Tibial artery (tissue), 4 donors: ENCODE measurements at regions not wholly inside any gene's neighbourhood (a gene's known extent, or its start where the extent isn't known, plus 50 kb on each side); places are given as distances from the start of the nearest gene placed in this dataset.

Experiments
- DNase-seq, 2 donors: peaks; one replicate each; pipeline ENCODE4 v3.0.0-alpha.2; 2019
- H3K27ac ChIP-seq, 2 donors: fragments of 200-600 bp; sonication (generic) in 1 of 2; 1 replicate in 1 of 2; 2 replicates in 1 of 2; pipeline ENCODE4 v1.5.1; 2018 to 2019; ENCODE audit warnings: mild to moderate bottlenecking in 1 of 2
- H3K27me3 ChIP-seq, 2 donors: fragments of 200-600 bp; sonication (generic) in 1 of 2; one replicate each; pipeline versions ENCODE4 v1.5.1 to v1.6.0; 2016 to 2019
- H3K36me3 ChIP-seq, 3 donors: fragments of 200-600 bp; sonication (generic) in 2 of 3; one replicate each; pipeline ENCODE4 v1.5.1; 2016 to 2019; ENCODE audit warnings: mild to moderate bottlenecking in 2 of 3
- H3K4me1 ChIP-seq, 4 donors: fragments of 200-600 bp; sonication (generic) in 2 of 4; 1 replicate in 3 of 4; 2 replicates in 1 of 4; pipeline ENCODE4 v1.5.1; 2016 to 2019
- H3K4me3 ChIP-seq, 2 donors: fragments of 200-600 bp; sonication (generic) in 1 of 2; 1 replicate in 1 of 2; 2 replicates in 1 of 2; pipeline ENCODE4 v1.5.1; 2018 to 2019; ENCODE audit warnings: mild to moderate bottlenecking in 2 of 2
- H3K9me3 ChIP-seq, 3 donors: fragments of 200-600 bp; sonication (generic) in 1 of 3; one replicate each; pipeline ENCODE4 v1.5.1; 2016 to 2019
- CTCF ChIP-seq, 2 experiments: fragments of 200-600 bp in 1 of 2; fragments of 450-650 bp in 1 of 2; IDR thresholded peaks; one replicate each; pipeline ENCODE4 v1.5.1; 2017 to 2019; ENCODE audit warnings: antibody characterized with exemption in 2 of 2, mild to moderate bottlenecking in 1 of 2, moderate library complexity in 1 of 2
- intact Hi-C: fragments of 100-400 bp; cut with DNase I; formaldehyde crosslinking; loops from one replicate; pipeline ENCODE4 v1.15.0; 2023; ENCODE audit warnings: low total_unique reads

- TF ChIP-seq CTCF (IDR thresholded peaks at IDR 0.05) = no peak
- Histone ChIP-seq H3K27ac (no peak overlapping the region), H3K27me3 (no peaks in the 10 kb centered on the region), H3K4me1 (no peaks in the 10 kb centered on the region), H3K9me3 (no peaks in the 10 kb centered on the region), H3K4me3 (no peak overlapping the region), H3K36me3 (no peaks in the 10 kb centered on the region)
- intact Hi-C loops = no loop called here
- no peak for DNase-seq
These were observed 185.1 kb downstream of the KIF2B start for GRCh38 chr17:54007855-54008254.

- H3K9me3 ChIP-seq = no peaks in the 10 kb centered on the region
- no peak overlapping the region for H3K4me3 ChIP-seq
These were observed 186.8 kb downstream of the KIF2B start for GRCh38 chr17:54009502-54009901.

GRCh38 chr17:54013072-54013471 is 190.3 kb downstream of the KIF2B start:
- no peak for TF ChIP-seq CTCF (IDR thresholded peaks at IDR 0.05)
- intact Hi-C loops = no loop called here

More at GRCh38 chr17:54009502-54009901, 186.8 kb downstream of the KIF2B start:
- H3K27ac ChIP-seq = no peak overlapping the region
- intact Hi-C loops = no loop called here
- DNase-seq = no peak
- no peak for TF ChIP-seq CTCF (IDR thresholded peaks at IDR 0.05)
- no peaks in the 10 kb centered on the region for H3K36me3 ChIP-seq
- H3K4me1 ChIP-seq = no peaks in the 10 kb centered on the region
- no peaks in the 10 kb centered on the region for H3K27me3 ChIP-seq

GRCh38 chr17:54015734-54016133 is 193.0 kb downstream of the KIF2B start:
- Histone ChIP-seq H3K4me3 (no peak overlapping the region), H3K9me3 (no peaks in the 10 kb centered on the region), H3K27ac (no peak overlapping the region), H3K36me3 (no peaks in the 10 kb centered on the region), H3K27me3 (no peaks in the 10 kb centered on the region), H3K4me1 (no peaks in the 10 kb centered on the region)
- no peak for DNase-seq
- TF ChIP-seq CTCF (IDR thresholded peaks at IDR 0.05) = no peak
- intact Hi-C loops = no loop called here

More at GRCh38 chr17:54013072-54013471, 190.3 kb downstream of the KIF2B start:
- Histone ChIP-seq H3K27me3 (no peaks in the 10 kb centered on the region), H3K36me3 (no peaks in the 10 kb centered on the region), H3K9me3 (no peaks in the 10 kb centered on the region), H3K4me3 (no peak overlapping the region), H3K27ac (no peak overlapping the region), H3K4me1 (no peaks in the 10 kb centered on the region)
- no peak for DNase-seq

GRCh38 chr17:54021418-54021817 is 198.7 kb downstream of the KIF2B start:
- H3K4me1 ChIP-seq = no peaks in the 10 kb centered on the region
- no peak overlapping the region for H3K4me3 ChIP-seq
- no peak overlapping the region for H3K27ac ChIP-seq
- H3K9me3 ChIP-seq = no peaks in the 10 kb centered on the region
- intact Hi-C loops = no loop called here
- TF ChIP-seq CTCF (IDR thresholded peaks at IDR 0.05) = no peak
- no peaks in the 10 kb centered on the region for H3K27me3 ChIP-seq
- no peaks in the 10 kb centered on the region for H3K36me3 ChIP-seq
- DNase-seq = no peak

- Histone ChIP-seq H3K4me3 (no peak overlapping the region), H3K4me1 (no peaks in the 10 kb centered on the region), H3K27me3 (no peaks in the 10 kb centered on the region), H3K27ac (no peak overlapping the region), H3K36me3 (no peaks in the 10 kb centered on the region), H3K9me3 (no peaks in the 10 kb centered on the region)
- intact Hi-C loops = no loop called here
- DNase-seq = no peak
- TF ChIP-seq CTCF (IDR thresholded peaks at IDR 0.05) = no peak
These were observed 206.4 kb downstream of the KIF2B start for GRCh38 chr17:54028986-54029580.
